GM12891 (cell line): ENCODE measurements at regions not wholly inside any gene's neighbourhood (a gene's known extent, or its start where the extent isn't known, plus 50 kb on each side); places are given as distances from the start of the nearest gene placed in this dataset.

ENCODE experiments used
- PAX5 ChIP-seq: IDR thresholded peaks from 2 replicates; pipeline ENCODE4 v1.6.1; 2011; ENCODE audit warnings: low read length, moderate library complexity, mild to moderate bottlenecking; ENCODE audit not compliant: insufficient read depth, severe bottlenecking
- POLR2A ChIP-seq: IDR thresholded peaks from 2 replicates; pipeline ENCODE4 v1.6.1; 2011; ENCODE audit warnings: low read depth, low read length, control low read depth
- POLR2AphosphoS5 ChIP-seq: IDR thresholded peaks from 2 replicates; pipeline ENCODE4 v1.6.1; 2011; ENCODE audit warnings: low read depth, low read length, control low read depth
- POU2F2 ChIP-seq: IDR thresholded peaks from 2 replicates; pipeline ENCODE4 v1.6.1; 2011; ENCODE audit warnings: low read depth, mild to moderate bottlenecking, control low read depth, low read length, moderate library complexity
- SPI1 ChIP-seq: IDR thresholded peaks from 2 replicates; pipeline ENCODE4 v1.6.1; 2011; ENCODE audit warnings: low read depth, low read length, control low read depth
- TAF1 ChIP-seq: IDR thresholded peaks from 2 replicates; pipeline ENCODE4 v1.6.1; 2011; ENCODE audit warnings: low read depth, low read length, control low read depth

DNA sequence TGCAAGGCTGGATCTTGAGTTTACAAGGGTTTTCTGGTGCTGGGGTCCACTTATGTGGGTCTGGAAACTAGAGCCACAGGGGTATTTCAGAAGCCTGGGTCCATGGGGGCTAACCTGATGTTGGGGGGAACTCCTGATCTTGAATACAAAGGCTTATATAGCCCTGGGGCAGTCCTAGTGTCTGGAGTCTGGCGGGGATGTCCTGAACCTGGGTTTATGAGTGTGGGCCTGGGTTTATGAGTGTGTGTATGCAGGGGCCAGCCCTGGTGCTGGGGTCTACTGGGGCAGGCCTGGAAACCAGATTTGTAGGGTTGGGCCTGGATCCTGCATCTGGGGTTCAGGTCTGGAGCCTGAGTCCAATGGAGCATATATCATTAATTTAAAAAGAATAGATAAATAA, 146.5 kb upstream of the C1GALT1 start:
- TF ChIP-seq POLR2AphosphoS5 (no peak), POLR2A (no peak), SPI1 (no peak), TAF1 (no peak), POU2F2 (no peak), PAX5 (no peak)
